Endodermal cell (in vitro differentiated cells): ENCODE measurements at regions not wholly inside any gene's neighbourhood (a gene's known extent, or its start where the extent isn't known, plus 50 kb on each side); places are given as distances from the start of the nearest gene placed in this dataset.

ENCODE experiments used
- DNase-seq: peaks from one replicate; pipeline ENCODE4 v3.0.0-alpha.2; 2017
- H3K27ac ChIP-seq: 2 replicates; pipeline ENCODE4 v1.5.1; 2013; ENCODE audit warnings: mild to moderate bottlenecking, low read depth, low read length, moderate library complexity
- H3K27me3 ChIP-seq: 2 replicates; pipeline ENCODE4 v1.6.1; 2013; ENCODE audit warnings: mild to moderate bottlenecking, low read length, moderate library complexity; ENCODE audit not compliant: insufficient read depth, control insufficient read depth, poor library complexity, severe bottlenecking
- H3K36me3 ChIP-seq: 2 replicates; pipeline ENCODE4 v1.7.0; 2013; ENCODE audit warnings: mild to moderate bottlenecking, low read length, moderate library complexity; ENCODE audit not compliant: control insufficient read depth, insufficient read depth
- H3K4me1 ChIP-seq: one replicate; pipeline ENCODE4 v1.7.0; 2013; ENCODE audit warnings: low read length; ENCODE audit not compliant: control insufficient read depth, insufficient read depth
- H3K4me3 ChIP-seq: 2 replicates; pipeline ENCODE4 v1.5.1; 2013; ENCODE audit warnings: mild to moderate bottlenecking, low read length, moderate library complexity
- H3K9ac ChIP-seq: 2 replicates; pipeline ENCODE4 v1.6.1; 2013; ENCODE audit warnings: mild to moderate bottlenecking, low read length, moderate library complexity; ENCODE audit not compliant: poor library complexity, severe bottlenecking; ENCODE audit errors: extremely low read depth
- H3K9me3 ChIP-seq: 2 replicates; pipeline ENCODE4 v1.6.1; 2013; ENCODE audit warnings: mild to moderate bottlenecking, low read length, moderate library complexity; ENCODE audit not compliant: control insufficient read depth
- H3K27ac Mint-ChIP-seq: 2 replicates; pipeline ENCODE4 v1.8.0; 2020; ENCODE audit warnings: mixed read lengths
- H3K27me3 Mint-ChIP-seq: 2 replicates; pipeline ENCODE4 v1.8.0; 2021; ENCODE audit warnings: mild to moderate bottlenecking, mixed read lengths; ENCODE audit not compliant: insufficient read depth
- H3K36me3 Mint-ChIP-seq: 2 replicates; pipeline ENCODE4 v1.8.0; 2020; ENCODE audit warnings: low read depth, mixed read lengths
- H3K4me1 Mint-ChIP-seq: 2 replicates; pipeline ENCODE4 v1.8.0; 2020; ENCODE audit warnings: mixed read lengths
- H3K4me3 Mint-ChIP-seq: 2 replicates; pipeline ENCODE4 v1.8.0; 2020; ENCODE audit warnings: mild to moderate bottlenecking, moderate library complexity, mixed read lengths
- H3K9me3 Mint-ChIP-seq: 2 replicates; pipeline ENCODE4 v1.8.0; 2020; ENCODE audit warnings: mild to moderate bottlenecking, mixed read lengths
- CTCF ChIP-seq: fragments of 200-600 bp; sonication (generic); conservative IDR thresholded peaks from 2 replicates; pipeline ENCODE4 v1.5.0; 2021; ENCODE audit warnings: antibody characterized with exemption, mild to moderate bottlenecking
- WGBS, 2 experiments: methylation state at CpG; one replicate each; pipeline versions ENCODE4 v1.1.5 to v1.1.7; 2013; ENCODE audit warnings: missing lambda C conversion rate in 2 of 2, mixed read lengths in 1 of 2; ENCODE audit not compliant: insufficient coverage in 1 of 2, insufficient read length in 1 of 2; 5-methylcytosine and 5-hydroxymethylcytosine counted together

DNA sequence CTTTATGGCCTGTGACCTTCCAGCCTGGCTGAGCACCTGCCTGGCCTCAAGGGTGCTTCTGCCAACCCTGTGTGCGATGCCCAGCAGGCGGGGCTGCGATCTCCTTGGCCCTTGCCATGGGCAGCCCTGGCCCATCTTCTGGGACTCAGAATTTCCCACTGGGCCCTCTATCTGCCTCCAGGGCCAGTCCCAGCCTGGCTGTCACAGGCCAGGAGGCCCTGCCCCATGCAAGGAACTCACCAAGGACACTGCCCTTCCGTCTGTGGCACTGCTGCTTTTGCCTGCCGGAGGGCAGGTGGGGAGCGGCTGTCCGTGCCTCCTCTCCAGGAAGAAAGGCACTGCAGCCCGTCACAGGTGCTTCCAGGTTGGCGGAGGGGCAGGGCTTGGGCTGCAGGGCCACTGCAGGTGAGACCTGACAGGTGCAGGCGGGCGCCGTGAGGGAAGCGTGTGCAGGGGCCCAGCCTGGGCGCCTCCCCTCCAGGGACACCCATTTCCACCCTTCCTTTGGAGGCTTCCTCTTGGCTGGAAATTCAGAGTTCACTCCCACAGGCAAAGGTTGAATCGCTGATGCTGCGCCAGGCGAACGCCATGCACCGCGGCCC lies 177.8 kb downstream of the KIF26A start:
- Mint-ChIP-seq H3K36me3 (no peaks in the 10 kb centered on the region), H3K27me3 (no peaks in the 10 kb centered on the region), H3K4me1 (no peaks in the 10 kb centered on the region), H3K27ac (no peak overlapping the region), H3K9me3 (peaks cover 2% of the 10 kb centered on the region), H3K4me3 (no peak overlapping the region)
- WGBS, 2 experiments, result 95 to 98% methylated on average over 9 to 20 of the region's 20 CpGs
- Histone ChIP-seq H3K27me3 (no peaks in the 10 kb centered on the region), H3K9me3 (no peaks in the 10 kb centered on the region), H3K9ac (no peak overlapping the region), H3K4me1 (no peaks in the 10 kb centered on the region), H3K27ac (no peak overlapping the region), H3K4me3 (no peak overlapping the region), H3K36me3 (no peaks in the 10 kb centered on the region)
- no peak for TF ChIP-seq CTCF
- peak; percentile 31 for DNase-seq

- WGBS, 2 experiments, result 87% methylated on average over 6 to 12 of the region's 12 CpGs
- no peak overlapping the region for H3K4me3 Mint-ChIP-seq
- Histone ChIP-seq H3K9ac (no peak overlapping the region), H3K4me1 (no peaks in the 10 kb centered on the region), H3K27ac (no peak overlapping the region), H3K36me3 (no peaks in the 10 kb centered on the region), H3K9me3 (no peaks in the 10 kb centered on the region), H3K4me3 (no peak overlapping the region), H3K27me3 (no peaks in the 10 kb centered on the region)
- H3K36me3 Mint-ChIP-seq, result no peaks in the 10 kb centered on the region
- no peak for TF ChIP-seq CTCF
- H3K27ac Mint-ChIP-seq, result no peak overlapping the region
- H3K9me3 Mint-ChIP-seq, result no peaks in the 10 kb centered on the region
- DNase-seq, result peak; percentile 33
- no peaks in the 10 kb centered on the region for H3K4me1 Mint-ChIP-seq
- no peaks in the 10 kb centered on the region for H3K27me3 Mint-ChIP-seq
Observed at GRCh38 chr14:104316723-104317491, 178.5 kb downstream of the KIF26A start.

DNA sequence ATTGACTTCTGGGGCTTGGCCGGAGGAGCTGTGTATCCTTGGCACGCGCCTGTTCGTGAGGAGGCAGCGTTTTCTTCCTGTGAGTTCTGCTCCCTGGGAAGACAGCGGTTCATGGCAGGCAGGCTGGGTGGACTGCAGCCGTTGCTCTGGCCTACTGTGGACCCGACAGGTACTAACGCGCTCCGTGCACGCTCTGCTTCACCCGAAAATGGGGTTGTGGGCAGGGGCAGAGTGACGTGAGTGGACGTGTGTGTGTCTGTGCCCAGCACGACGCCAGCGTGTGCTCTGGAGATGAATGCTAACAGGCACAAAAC lies 179.1 kb downstream of the KIF26A start:
- H3K4me1 Mint-ChIP-seq, result no peaks in the 10 kb centered on the region
- WGBS, 2 experiments, result 91 to 94% methylated on average over 18 of the region's 18 CpGs
- H3K27me3 ChIP-seq, result no peaks in the 10 kb centered on the region
- no peaks in the 10 kb centered on the region for H3K4me1 ChIP-seq
- H3K27ac ChIP-seq, result no peak overlapping the region
- no peak overlapping the region for H3K27ac Mint-ChIP-seq
- TF ChIP-seq CTCF, result no peak
- no peak overlapping the region for H3K4me3 ChIP-seq
- no peak overlapping the region for H3K4me3 Mint-ChIP-seq
- no peaks in the 10 kb centered on the region for H3K36me3 ChIP-seq
- no peaks in the 10 kb centered on the region for H3K9me3 ChIP-seq
- H3K9ac ChIP-seq, result no peak overlapping the region
- H3K27me3 Mint-ChIP-seq, result no peaks in the 10 kb centered on the region
- H3K36me3 Mint-ChIP-seq, result no peaks in the 10 kb centered on the region
- H3K9me3 Mint-ChIP-seq, result no peaks in the 10 kb centered on the region
- DNase-seq, result no peak
